Stomach smooth muscle (tissue), 2 donors: ENCODE measurements at regions not wholly inside any gene's neighbourhood (a gene's known extent, or its start where the extent isn't known, plus 50 kb on each side); places are given as distances from the start of the nearest gene placed in this dataset.

Experiments
- H3K27ac ChIP-seq: one replicate; pipeline ENCODE4 v1.7.0; 2013; ENCODE audit warnings: mild to moderate bottlenecking, low read length, inconsistent platforms
- H3K27me3 ChIP-seq, 2 donors: one replicate each; pipeline ENCODE4 v1.7.0; 2013; ENCODE audit warnings: low read length in 2 of 2; ENCODE audit not compliant: insufficient read depth in 2 of 2, control insufficient read depth in 1 of 2
- H3K36me3 ChIP-seq, 2 donors: one replicate each; pipeline ENCODE4 v1.7.0; 2013; ENCODE audit warnings: low read length in 2 of 2; ENCODE audit not compliant: control insufficient read depth in 2 of 2, insufficient read depth in 2 of 2
- H3K4me1 ChIP-seq: one replicate; pipeline ENCODE4 v1.7.0; 2013; ENCODE audit warnings: low read length; ENCODE audit not compliant: control insufficient read depth, insufficient read depth
- H3K4me3 ChIP-seq, 2 donors: one replicate each; pipeline ENCODE4 v1.7.0; 2013; ENCODE audit warnings: low read length in 2 of 2
- H3K9ac ChIP-seq, 2 donors: one replicate each; pipeline ENCODE4 v1.7.0; 2013; ENCODE audit warnings: low read length in 2 of 2, mild to moderate bottlenecking in 1 of 2
- H3K9me3 ChIP-seq, 2 donors: one replicate each; pipeline ENCODE4 v1.7.0; 2013; ENCODE audit warnings: low read length in 2 of 2; ENCODE audit not compliant: control insufficient read depth in 2 of 2
- donor health status: healthy.
- donor health status: Pancreatic carcinoma.

DNA sequence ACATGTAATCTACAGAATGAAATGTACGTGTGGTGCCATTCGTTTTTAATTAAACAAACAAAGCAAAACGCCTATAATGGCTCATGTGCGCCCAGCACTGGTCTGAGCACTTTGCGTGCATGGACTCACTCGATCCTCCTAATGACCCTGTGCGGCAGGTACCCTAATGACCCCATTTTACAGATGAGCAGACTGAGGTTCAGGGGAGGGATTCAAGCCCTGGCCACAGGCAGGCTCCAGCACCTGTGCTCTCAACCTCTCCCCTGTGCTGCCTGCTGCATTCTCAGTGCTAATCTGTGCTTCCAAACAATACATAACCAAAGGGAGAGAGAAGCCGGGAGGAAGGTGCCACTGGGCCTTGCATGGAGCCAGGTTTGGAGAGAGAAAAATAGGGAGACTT lies 124.2 kb upstream of the ZBTB40 start:
- H3K9ac ChIP-seq = no peak overlapping the region
- no peaks in the 10 kb centered on the region for H3K4me1 ChIP-seq
- H3K9me3 ChIP-seq = no peaks in the 10 kb centered on the region
- no peaks in the 10 kb centered on the region for H3K36me3 ChIP-seq
- H3K27ac ChIP-seq = no peak overlapping the region
- peaks cover 2 to 3% of the 10 kb centered on the region in 2 donors for H3K27me3 ChIP-seq
- no peak overlapping the region for H3K4me3 ChIP-seq

DNA sequence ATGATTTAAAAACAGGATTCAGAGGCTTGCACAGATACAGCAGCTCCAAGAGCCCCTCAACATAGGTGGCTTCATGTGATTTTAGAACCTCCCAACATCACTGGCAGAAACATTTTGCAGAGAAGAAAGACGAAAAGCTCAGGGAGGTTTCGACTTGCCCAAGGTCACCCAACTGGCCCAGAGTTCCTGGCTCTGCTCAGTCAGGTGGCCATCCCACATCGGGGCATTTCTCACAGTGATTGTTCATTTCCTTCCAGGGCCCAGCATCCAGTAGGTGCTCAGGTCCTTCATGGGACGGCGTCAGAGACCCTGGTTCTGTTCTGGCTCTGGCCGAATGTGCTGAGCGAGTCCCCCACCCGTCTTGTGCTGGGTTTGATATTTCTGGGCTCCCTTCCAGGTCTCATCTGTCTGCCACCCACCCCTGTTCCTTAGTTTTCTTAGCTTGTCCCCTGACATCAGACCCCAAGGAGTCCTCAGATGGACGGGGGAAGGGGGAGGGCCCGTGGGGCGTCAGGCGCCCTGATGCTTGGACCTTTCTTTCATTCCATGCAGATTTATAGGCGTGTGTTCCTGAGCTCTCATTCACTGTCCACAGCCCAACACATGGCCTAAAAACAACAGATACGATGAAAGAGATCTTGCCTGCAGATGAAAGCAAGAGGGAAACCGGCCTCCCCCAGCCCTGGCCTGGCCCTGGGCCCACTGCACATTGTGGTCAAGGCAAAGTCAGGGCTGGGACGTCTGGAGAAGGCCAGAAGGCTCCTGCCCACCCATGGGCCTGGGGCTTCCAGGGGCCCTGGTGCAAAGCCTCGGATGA lies 123.1 kb upstream of the ZBTB40 start:
- Histone ChIP-seq H3K36me3 (no peaks in the 10 kb centered on the region), H3K27me3 (peaks cover 3 to 4% of the 10 kb centered on the region in 2 donors), H3K27ac (no peak overlapping the region), H3K9ac (no peak overlapping the region), H3K4me1 (no peaks in the 10 kb centered on the region), H3K4me3 (no peak overlapping the region), H3K9me3 (no peaks in the 10 kb centered on the region)

DNA sequence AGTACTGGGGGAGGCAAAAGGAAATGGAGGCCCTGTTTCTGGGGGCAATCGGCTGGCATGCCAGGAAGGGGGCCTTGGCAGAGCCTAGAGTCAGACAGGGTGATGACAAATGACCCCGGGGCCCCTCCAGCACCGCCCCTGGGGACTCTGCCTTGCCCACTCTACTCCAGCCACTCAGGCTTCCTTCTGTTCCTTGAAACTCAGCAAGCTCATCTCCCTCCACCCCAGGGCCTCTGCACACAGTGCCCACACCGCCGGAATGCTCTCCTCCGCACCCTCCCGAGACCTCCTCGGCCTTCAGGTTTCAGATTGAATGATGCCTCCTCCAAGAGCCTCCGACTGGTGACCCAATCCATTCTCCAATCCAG lies 122.5 kb upstream of the ZBTB40 start:
- no peaks in the 10 kb centered on the region for H3K36me3 ChIP-seq
- no peak overlapping the region for H3K27ac ChIP-seq
- no peaks in the 10 kb centered on the region for H3K4me1 ChIP-seq
- peaks cover 3 to 4% of the 10 kb centered on the region in 2 donors for H3K27me3 ChIP-seq
- H3K9ac ChIP-seq = no peak overlapping the region
- H3K4me3 ChIP-seq = no peak overlapping the region
- no peaks in the 10 kb centered on the region for H3K9me3 ChIP-seq

DNA sequence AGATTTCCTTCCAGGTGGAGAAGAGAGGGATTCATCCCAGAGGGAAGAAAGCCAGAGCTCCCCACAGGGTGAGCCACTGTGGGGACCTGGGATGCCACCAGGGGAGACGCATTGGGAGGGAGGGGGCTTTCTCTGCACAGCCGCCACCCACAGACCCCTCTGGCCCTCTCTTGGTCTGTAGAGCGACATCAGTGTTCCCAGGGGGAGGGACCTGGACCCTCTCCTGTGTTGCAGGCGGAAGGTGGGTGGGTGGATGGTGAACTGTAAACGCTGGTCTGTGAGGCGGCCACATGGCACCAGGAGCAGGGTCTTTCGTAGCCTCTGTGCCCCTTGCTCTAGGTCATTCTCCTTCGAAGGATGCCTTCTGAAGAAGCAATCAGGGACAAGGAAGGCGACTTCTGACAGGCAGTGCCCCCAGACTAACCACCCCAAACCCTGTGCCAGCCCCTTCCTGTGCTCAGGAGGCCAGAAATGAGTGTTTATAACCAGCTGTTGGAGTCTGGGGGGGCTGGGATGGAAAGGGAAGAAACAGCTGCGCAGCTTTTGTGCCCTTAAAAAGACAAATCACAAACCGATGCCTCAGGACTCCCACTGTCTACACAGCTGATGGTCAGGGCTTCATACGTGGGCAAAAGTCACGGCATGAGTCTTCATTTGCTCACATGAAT lies 121.4 kb upstream of the ZBTB40 start:
- no peak overlapping the region for H3K4me3 ChIP-seq
- no peaks in the 10 kb centered on the region for H3K9me3 ChIP-seq
- no peak overlapping the region for H3K9ac ChIP-seq
- no peaks in the 10 kb centered on the region for H3K4me1 ChIP-seq
- no peak overlapping the region for H3K27ac ChIP-seq
- H3K36me3 ChIP-seq = no peaks in the 10 kb centered on the region
- peaks cover 3 to 4% of the 10 kb centered on the region in 2 donors for H3K27me3 ChIP-seq

DNA sequence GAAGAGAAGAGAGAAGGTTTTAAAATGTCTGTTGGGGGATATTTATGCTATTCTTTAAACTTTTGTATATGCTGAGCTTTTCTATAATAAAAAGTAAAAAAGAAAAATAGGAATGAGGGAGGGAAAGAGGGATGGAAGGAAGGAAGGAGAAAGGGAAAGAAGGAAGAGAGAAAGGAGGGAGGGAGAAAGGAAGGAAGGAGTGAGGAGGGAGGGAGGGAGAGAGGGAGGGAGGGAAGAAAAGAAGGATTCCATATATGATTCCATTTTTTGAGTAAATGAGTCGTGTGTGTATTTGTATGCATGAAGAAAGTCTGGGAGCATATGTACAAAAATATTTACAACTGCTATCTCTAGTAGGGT lies 120.9 kb upstream of the ZBTB40 start:
- H3K27ac ChIP-seq = no peak overlapping the region
- H3K9me3 ChIP-seq = no peaks in the 10 kb centered on the region
- no peak overlapping the region for H3K9ac ChIP-seq
- no peak overlapping the region for H3K4me3 ChIP-seq
- no peaks in the 10 kb centered on the region for H3K4me1 ChIP-seq
- no peaks in the 10 kb centered on the region for H3K36me3 ChIP-seq
- peaks cover 3 to 6% of the 10 kb centered on the region in 2 donors for H3K27me3 ChIP-seq

DNA sequence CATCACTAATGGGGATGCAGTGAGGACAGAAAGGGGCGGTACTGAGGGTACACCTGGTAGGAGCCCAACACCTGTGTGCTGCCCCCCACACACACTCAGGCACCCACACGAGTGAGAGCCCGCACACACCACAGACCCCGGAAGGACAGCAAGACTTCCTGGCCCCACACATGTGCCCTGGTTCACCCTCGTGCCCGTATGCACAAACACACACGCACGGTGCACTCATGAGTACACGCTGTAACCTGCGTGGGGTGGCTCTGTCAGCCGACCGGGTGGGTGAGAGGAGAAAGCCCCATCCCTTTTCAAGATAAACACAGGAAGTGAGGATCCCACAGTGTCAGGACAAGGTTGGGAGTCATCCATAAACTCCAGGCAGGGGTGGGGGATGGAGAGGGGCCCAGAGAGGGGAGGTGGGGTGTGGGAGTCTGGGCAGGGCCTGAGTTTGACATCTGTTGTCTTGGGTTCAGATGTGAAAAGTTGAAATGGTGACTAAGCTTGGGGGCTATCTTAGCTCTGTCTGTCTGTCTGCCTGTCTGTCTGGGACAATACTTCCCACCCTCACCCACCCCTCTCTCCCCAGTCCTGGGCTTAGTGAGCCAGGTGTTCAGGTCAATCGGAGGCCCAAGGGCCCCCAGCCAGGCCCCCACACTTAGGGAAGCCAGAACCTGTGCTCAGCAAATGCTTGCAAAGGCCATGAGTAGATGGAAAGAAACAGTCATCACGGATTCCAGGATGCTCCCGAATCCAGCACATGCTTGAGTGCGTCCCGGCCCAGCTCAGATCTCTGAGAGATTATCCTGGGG lies 119.8 kb upstream of the ZBTB40 start:
- Histone ChIP-seq H3K4me3 (no peak overlapping the region), H3K27ac (no peak overlapping the region), H3K9ac (no peak overlapping the region), H3K36me3 (no peaks in the 10 kb centered on the region), H3K4me1 (no peaks in the 10 kb centered on the region), H3K27me3 (peaks cover 3 to 8% of the 10 kb centered on the region in 2 donors), H3K9me3 (no peaks in the 10 kb centered on the region)

DNA sequence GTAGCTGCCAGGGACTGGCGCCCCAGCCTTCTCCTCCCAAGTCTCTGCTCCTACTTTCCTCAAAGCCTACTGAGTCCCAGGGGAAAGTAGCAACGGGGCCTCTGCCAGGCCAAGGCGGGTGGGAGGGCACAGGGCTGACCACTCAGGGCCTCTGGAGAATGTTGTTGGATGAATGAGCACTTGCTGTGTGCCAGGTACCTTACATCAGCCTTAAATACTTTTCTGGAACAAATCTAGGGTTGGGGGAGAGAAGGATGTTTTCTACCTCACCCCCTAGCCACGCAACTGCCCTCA lies 119.3 kb upstream of the ZBTB40 start:
- H3K27me3 ChIP-seq = peaks cover 3 to 8% of the 10 kb centered on the region in 2 donors
- no peak overlapping the region for H3K9ac ChIP-seq
- H3K27ac ChIP-seq = no peak overlapping the region
- H3K4me1 ChIP-seq = no peaks in the 10 kb centered on the region
- no peaks in the 10 kb centered on the region for H3K9me3 ChIP-seq
- no peak overlapping the region for H3K4me3 ChIP-seq
- no peaks in the 10 kb centered on the region for H3K36me3 ChIP-seq

DNA sequence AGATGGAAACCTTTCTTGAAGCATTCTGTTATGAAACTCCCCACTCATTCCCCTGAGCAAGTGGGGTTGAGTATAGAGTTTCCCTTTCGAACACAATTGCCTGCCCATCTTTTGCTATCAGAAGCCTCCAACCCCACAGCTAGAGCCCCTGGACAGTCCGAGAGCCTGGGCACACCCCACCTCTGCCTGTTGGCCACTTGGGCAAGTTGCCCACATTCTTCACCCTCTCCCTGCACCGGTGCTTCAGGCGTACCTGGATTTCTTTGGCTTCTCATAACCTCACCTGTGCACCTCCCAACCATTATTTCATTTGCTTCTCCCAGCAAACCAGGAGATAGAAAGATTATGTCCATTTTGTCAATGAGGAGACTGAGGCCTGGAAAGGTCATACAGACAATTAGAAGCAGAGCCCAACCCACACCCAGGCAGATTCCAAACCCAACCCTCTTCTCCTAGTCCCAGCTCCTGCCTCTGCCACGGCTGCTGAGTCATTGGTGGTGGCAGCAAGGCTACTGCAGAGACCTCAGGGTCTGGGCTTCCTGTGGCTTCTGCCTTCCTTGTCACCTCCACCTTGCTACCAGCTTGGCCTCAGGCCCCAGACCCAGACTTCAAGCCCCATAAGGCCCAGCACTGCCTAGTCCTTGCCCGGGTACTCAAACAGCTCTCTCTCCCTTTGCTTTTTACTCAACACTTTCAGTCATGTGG lies 118.7 kb upstream of the ZBTB40 start:
- H3K9me3 ChIP-seq = no peaks in the 10 kb centered on the region
- no peak overlapping the region for H3K4me3 ChIP-seq
- peaks cover 3 to 9% of the 10 kb centered on the region in 2 donors for H3K27me3 ChIP-seq
- no peak overlapping the region for H3K27ac ChIP-seq
- H3K9ac ChIP-seq = no peak overlapping the region
- H3K4me1 ChIP-seq = no peaks in the 10 kb centered on the region
- H3K36me3 ChIP-seq = no peaks in the 10 kb centered on the region

DNA sequence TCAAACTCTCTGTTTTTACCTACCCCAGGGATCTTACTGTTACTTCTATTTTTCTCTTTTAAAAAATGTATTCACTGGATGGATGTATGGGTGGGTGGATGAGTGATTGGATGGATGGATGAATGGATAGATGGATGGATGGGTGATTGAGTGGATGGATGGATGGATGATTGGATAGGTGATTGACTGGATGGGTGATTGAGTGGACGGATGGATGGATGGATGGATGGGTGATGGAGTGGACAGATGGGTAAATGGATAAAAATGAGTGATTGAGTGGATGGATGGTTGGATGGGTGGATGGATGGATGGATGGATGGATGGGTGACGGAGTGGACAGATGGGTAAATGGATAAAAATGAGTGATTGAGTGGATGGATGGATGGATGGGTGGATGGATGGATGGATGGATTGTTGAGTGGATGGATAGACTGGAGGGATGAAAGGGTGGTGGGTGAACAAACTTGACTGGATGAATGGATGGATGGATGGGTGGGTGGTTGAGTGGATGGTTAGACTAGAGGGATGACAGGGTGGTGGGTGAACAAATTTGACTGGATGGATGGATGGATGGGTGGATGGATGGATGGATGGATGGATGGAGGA lies 118.0 kb upstream of the ZBTB40 start:
- Histone ChIP-seq H3K4me1 (no peaks in the 10 kb centered on the region), H3K4me3 (no peak overlapping the region), H3K9ac (no peak overlapping the region)

DNA sequence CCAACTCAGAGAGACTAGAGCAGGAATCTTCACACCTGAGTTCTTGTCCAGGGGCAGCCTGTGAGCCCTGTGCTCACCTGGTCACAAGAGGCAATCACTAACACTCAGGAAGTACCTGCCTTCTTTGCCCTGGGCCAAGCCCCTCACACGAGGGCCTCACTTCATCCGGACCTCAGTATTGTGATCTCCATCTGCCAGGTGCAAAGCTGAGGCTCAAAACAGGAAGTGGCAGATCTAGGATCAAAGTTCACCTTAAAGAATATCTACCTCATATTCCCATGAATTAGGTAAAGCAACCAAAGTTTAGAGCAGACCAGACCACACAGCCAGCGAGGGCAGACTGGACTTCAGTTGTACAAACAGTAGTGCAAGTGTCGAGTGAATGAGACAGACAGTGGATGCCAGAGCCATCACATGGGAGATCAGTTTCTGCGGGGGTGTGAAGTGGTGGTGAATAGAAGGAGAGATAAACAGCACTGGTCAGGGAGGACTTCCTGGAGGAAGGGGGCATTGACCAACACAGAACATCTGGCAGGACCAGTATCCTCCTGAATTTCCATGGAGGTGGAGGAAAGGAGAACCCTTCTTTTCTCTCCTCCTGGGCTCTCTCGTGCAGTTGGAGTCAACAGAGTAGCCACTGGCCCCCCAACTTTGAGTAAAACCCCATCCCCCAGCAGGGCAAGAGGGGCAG lies 116.6 kb upstream of the ZBTB40 start:
- Histone ChIP-seq H3K4me3 (no peak overlapping the region), H3K27ac (no peak overlapping the region), H3K27me3 (peaks cover 12 to 18% of the 10 kb centered on the region in 2 donors), H3K9ac (no peak overlapping the region), H3K4me1 (no peaks in the 10 kb centered on the region), H3K9me3 (no peaks in the 10 kb centered on the region), H3K36me3 (no peaks in the 10 kb centered on the region)

More for the DNA sequence above, 118.0 kb upstream of the ZBTB40 start:
- no peaks in the 10 kb centered on the region for H3K36me3 ChIP-seq
- no peaks in the 10 kb centered on the region for H3K9me3 ChIP-seq
- peaks cover 3 to 15% of the 10 kb centered on the region in 2 donors for H3K27me3 ChIP-seq
- H3K27ac ChIP-seq = no peak overlapping the region
